ENCODE measurements at regions not wholly inside any gene's neighbourhood (a gene's known extent, or its start where the extent isn't known, plus 50 kb on each side); places are given as distances from the start of the nearest gene placed in this dataset.

DNA sequence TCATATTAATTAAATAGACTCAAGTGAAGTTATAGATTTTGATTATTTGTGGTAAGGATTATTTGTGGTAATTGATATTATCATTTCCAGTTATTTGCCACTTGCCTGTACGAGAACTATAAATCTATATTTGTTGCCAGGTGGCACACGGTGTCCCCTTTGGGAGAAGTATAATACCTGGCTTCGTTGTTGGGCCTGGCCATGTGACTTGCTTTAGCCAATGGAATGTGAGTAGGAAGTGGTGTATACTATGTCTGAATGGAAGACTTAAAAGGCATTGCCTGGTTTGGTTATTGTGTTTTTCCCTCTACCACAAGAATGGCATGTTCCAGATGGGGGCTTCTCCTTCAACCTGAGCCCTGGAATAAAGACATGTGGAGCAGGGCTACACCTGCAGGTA, 228.1 kb downstream of the CDC5L start:
- H3K36me3 ChIP-seq (ENCODE audit: insufficient read depth, low read length) = no peaks in the 10 kb centered on the region
- no peaks in the 10 kb centered on the region for H3F3A ChIP-seq (ENCODE audit: insufficient read depth, low read length, poor library complexity, severe bottlenecking)
- no peak for TF ChIP-seq RAD21 (conservative IDR thresholded peaks at IDR 0.05)
- no peak for TF ChIP-seq POLR2AphosphoS5 (IDR thresholded peaks at IDR 0.05)
- no peak for TF ChIP-seq EP300 (conservative IDR thresholded peaks at IDR 0.05; ENCODE audit: poor library complexity, severe bottlenecking)
- no peaks in the 10 kb centered on the region for H4K20me1 ChIP-seq (ENCODE audit: insufficient read depth)
- H3K79me2 ChIP-seq (replicated peaks; ENCODE audit: insufficient read depth, low read length) = no peaks in the 10 kb centered on the region
- H3K4me2 ChIP-seq (ENCODE audit: low read length) = no peak overlapping the region
- H3K9me3 ChIP-seq (ENCODE audit: low read length) = no peaks in the 10 kb centered on the region
- no peak overlapping the region for H3K27ac ChIP-seq (ENCODE audit: low read length)
- no peak overlapping the region for H3K4me3 ChIP-seq (ENCODE audit: low read length)
- H2AFZ ChIP-seq (ENCODE audit: low read depth, low read length) = no peak overlapping the region
- no peak overlapping the region for H3K9ac ChIP-seq (ENCODE audit: low read length)
- H3K27me3 ChIP-seq (ENCODE audit: insufficient read depth, low read depth, low read length) = no peaks in the 10 kb centered on the region
- no peaks in the 10 kb centered on the region for H3K9me2 ChIP-seq (ENCODE audit: insufficient read depth, low read length)

GRCh38 chr6:44617416-44617815, 229.9 kb downstream of the CDC5L start:
- Histone ChIP-seq H3F3A (ENCODE audit: insufficient read depth, low read length, poor library complexity, severe bottlenecking) (no peaks in the 10 kb centered on the region), H3K27ac (ENCODE audit: low read length) (no peak overlapping the region), H3K4me3 (ENCODE audit: low read length) (no peak overlapping the region), H4K20me1 (ENCODE audit: insufficient read depth) (no peaks in the 10 kb centered on the region), H3K9ac (ENCODE audit: low read length) (no peak overlapping the region), H3K27me3 (ENCODE audit: insufficient read depth, low read depth, low read length) (no peaks in the 10 kb centered on the region), H3K4me2 (ENCODE audit: low read length) (no peak overlapping the region), H3K9me2 (ENCODE audit: insufficient read depth, low read length) (no peaks in the 10 kb centered on the region), H3K9me3 (ENCODE audit: low read length) (no peaks in the 10 kb centered on the region), H3K79me2 (replicated peaks; ENCODE audit: insufficient read depth, low read length) (no peaks in the 10 kb centered on the region), H3K36me3 (ENCODE audit: insufficient read depth, low read length) (no peaks in the 10 kb centered on the region), H2AFZ (ENCODE audit: low read depth, low read length) (no peak overlapping the region)
- TF ChIP-seq, protein P1, sequence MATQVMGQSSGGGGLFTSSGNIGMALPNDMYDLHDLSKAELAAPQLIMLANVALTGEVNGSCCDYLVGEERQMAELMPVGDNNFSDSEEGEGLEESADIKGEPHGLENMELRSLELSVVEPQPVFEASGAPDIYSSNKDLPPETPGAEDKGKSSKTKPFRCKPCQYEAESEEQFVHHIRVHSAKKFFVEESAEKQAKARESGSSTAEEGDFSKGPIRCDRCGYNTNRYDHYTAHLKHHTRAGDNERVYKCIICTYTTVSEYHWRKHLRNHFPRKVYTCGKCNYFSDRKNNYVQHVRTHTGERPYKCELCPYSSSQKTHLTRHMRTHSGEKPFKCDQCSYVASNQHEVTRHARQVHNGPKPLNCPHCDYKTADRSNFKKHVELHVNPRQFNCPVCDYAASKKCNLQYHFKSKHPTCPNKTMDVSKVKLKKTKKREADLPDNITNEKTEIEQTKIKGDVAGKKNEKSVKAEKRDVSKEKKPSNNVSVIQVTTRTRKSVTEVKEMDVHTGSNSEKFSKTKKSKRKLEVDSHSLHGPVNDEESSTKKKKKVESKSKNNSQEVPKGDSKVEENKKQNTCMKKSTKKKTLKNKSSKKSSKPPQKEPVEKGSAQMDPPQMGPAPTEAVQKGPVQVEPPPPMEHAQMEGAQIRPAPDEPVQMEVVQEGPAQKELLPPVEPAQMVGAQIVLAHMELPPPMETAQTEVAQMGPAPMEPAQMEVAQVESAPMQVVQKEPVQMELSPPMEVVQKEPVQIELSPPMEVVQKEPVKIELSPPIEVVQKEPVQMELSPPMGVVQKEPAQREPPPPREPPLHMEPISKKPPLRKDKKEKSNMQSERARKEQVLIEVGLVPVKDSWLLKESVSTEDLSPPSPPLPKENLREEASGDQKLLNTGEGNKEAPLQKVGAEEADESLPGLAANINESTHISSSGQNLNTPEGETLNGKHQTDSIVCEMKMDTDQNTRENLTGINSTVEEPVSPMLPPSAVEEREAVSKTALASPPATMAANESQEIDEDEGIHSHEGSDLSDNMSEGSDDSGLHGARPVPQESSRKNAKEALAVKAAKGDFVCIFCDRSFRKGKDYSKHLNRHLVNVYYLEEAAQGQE (IDR thresholded peaks at IDR 0.05; ENCODE audit: borderline replicate concordance) = no peak
- TF ChIP-seq SMC3 (conservative IDR thresholded peaks at IDR 0.05; ENCODE audit: poor library complexity) (no peak), EZH2 (IDR thresholded peaks at IDR 0.05; ENCODE audit: borderline replicate concordance, insufficient read depth, low read length, poor library complexity, severe bottlenecking) (no peak), RAD21 (conservative IDR thresholded peaks at IDR 0.05) (no peak), TAF1 (IDR thresholded peaks at IDR 0.05; ENCODE audit: low read depth) (no peak), MXI1 (conservative IDR thresholded peaks at IDR 0.05; ENCODE audit: poor library complexity, severe bottlenecking) (no peak), POLR2AphosphoS5 (IDR thresholded peaks at IDR 0.05) (no peak), EP300 (conservative IDR thresholded peaks at IDR 0.05; ENCODE audit: poor library complexity, severe bottlenecking) (no peak)
- TF ChIP-seq, protein P2, sequence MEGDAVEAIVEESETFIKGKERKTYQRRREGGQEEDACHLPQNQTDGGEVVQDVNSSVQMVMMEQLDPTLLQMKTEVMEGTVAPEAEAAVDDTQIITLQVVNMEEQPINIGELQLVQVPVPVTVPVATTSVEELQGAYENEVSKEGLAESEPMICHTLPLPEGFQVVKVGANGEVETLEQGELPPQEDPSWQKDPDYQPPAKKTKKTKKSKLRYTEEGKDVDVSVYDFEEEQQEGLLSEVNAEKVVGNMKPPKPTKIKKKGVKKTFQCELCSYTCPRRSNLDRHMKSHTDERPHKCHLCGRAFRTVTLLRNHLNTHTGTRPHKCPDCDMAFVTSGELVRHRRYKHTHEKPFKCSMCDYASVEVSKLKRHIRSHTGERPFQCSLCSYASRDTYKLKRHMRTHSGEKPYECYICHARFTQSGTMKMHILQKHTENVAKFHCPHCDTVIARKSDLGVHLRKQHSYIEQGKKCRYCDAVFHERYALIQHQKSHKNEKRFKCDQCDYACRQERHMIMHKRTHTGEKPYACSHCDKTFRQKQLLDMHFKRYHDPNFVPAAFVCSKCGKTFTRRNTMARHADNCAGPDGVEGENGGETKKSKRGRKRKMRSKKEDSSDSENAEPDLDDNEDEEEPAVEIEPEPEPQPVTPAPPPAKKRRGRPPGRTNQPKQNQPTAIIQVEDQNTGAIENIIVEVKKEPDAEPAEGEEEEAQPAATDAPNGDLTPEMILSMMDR (IDR thresholded peaks at IDR 0.05; ENCODE audit: poor library complexity, severe bottlenecking) = no peak

- no peaks in the 10 kb centered on the region for H3F3A ChIP-seq (ENCODE audit: insufficient read depth, low read length, poor library complexity, severe bottlenecking)
- no peaks in the 10 kb centered on the region for H3K27me3 ChIP-seq (ENCODE audit: insufficient read depth, low read depth, low read length)
- TF ChIP-seq RAD21 (conservative IDR thresholded peaks at IDR 0.05) (no peak), SMC3 (conservative IDR thresholded peaks at IDR 0.05; ENCODE audit: poor library complexity) (no peak)
- H4K20me1 ChIP-seq (ENCODE audit: insufficient read depth) = no peaks in the 10 kb centered on the region
- H3K4me2 ChIP-seq (ENCODE audit: low read length) = no peak overlapping the region
- H3K9ac ChIP-seq (ENCODE audit: low read length) = no peak overlapping the region
- no peak overlapping the region for H3K27ac ChIP-seq (ENCODE audit: low read length)
- H3K4me3 ChIP-seq (ENCODE audit: low read length) = no peak overlapping the region
- no peaks in the 10 kb centered on the region for H3K36me3 ChIP-seq (ENCODE audit: insufficient read depth, low read length)
- H3K9me3 ChIP-seq (ENCODE audit: low read length) = no peaks in the 10 kb centered on the region
- H3K79me2 ChIP-seq (replicated peaks; ENCODE audit: insufficient read depth, low read length) = no peaks in the 10 kb centered on the region
- H2AFZ ChIP-seq (ENCODE audit: low read depth, low read length) = no peak overlapping the region
- H3K9me2 ChIP-seq (ENCODE audit: insufficient read depth, low read length) = no peaks in the 10 kb centered on the region
These were observed 230.9 kb downstream of the CDC5L start for GRCh38 chr6:44618371-44618770.

Data from neural cell (in vitro differentiated cells).